ENCODE measurements at regions not wholly inside any gene's neighbourhood (a gene's known extent, or its start where the extent isn't known, plus 50 kb on each side); places are given as distances from the start of the nearest gene placed in this dataset.

GRCh38 chr11:11021563-11021962, 163.7 kb upstream of the ZBED5 start:
- H3K9ac ChIP-seq (replicated peaks in 1 of 4; ENCODE audit: extremely low read depth in 1 of 4, low read depth in 3 of 4, low read length in 3 of 4), result no peak overlapping the region
- peaks cover 0 to 3% (median 0%) of the 10 kb centered on the region in 4 experiments; a peak in 1 of 7 replicates for H3K27me3 ChIP-seq (replicated peaks in 1 of 4; ENCODE audit: control insufficient read depth in 3 of 4, extremely low read depth in 1 of 4, insufficient read depth in 3 of 4, low read length in 3 of 4)
- H3K23ac ChIP-seq (ENCODE audit: insufficient read length), result no peak overlapping the region
- ChIA-PET CTCF (ENCODE audit: partially characterized antibody) (interaction anchor here (0.9 to 7.1 kb wide), 25 partner anchors 9 to 684 kb away, joined by 3 to 82 read pairs (median 5); no protein-coding TSS in a partner anchor), POLR2A (ENCODE audit: partially characterized antibody) (interaction anchor here (1.2 to 2.1 kb wide), 5 partner anchors 88 to 214 kb away, joined by 3 to 9 read pairs (median 5); partner anchors contain the start of gene EIF4G2)
- no peaks in the 10 kb centered on the region for H3K36me3 ChIP-seq (ENCODE audit: control insufficient read depth in 2 of 4, insufficient read depth in 4 of 4, low read length in 3 of 4)
- no peak overlapping the region for H2BK20ac ChIP-seq (ENCODE audit: low read length)
- no peaks in the 10 kb centered on the region for H3K79me2 ChIP-seq (ENCODE audit: control insufficient read depth in 1 of 2, insufficient read depth in 2 of 2, low read length in 2 of 2)
- no peak overlapping the region for H2BK15ac ChIP-seq (ENCODE audit: low read length)
- H3K14ac ChIP-seq (ENCODE audit: insufficient read length), result no peak overlapping the region
- H3K9me3 ChIP-seq (ENCODE audit: insufficient read depth in 2 of 2, low read depth in 1 of 2, low read length in 1 of 2), result no peaks in the 10 kb centered on the region
- no peak overlapping the region for H4K91ac ChIP-seq (replicated peaks; ENCODE audit: insufficient read length, low read length)
- no peak overlapping the region for H2AFZ ChIP-seq (ENCODE audit: low read length)
- H3K4ac ChIP-seq (replicated peaks; ENCODE audit: insufficient read length, low read depth, low read length), result no peak overlapping the region
- no peak overlapping the region for H3K4me2 ChIP-seq (ENCODE audit: insufficient read depth in 1 of 2, low read depth in 2 of 2, low read length in 2 of 2)
- peaks cover 0 to 4% (median 2%) of the 10 kb centered on the region in 4 experiments; a peak in 5 of 7 replicates for H3K4me1 ChIP-seq (replicated peaks in 1 of 4; ENCODE audit: control insufficient read depth in 3 of 4, insufficient read depth in 4 of 4, low read length in 3 of 4)
- H3K18ac ChIP-seq (ENCODE audit: extremely low read depth, low read length), result no peak overlapping the region
- FAIRE-seq, result no peak
- H3K79me1 ChIP-seq (ENCODE audit: low read depth, low read length), result no peaks in the 10 kb centered on the region
- H4K20me1 ChIP-seq (replicated peaks in 1 of 2; ENCODE audit: control insufficient read depth in 1 of 2, insufficient read depth in 2 of 2, low read length in 2 of 2), result no peaks in the 10 kb centered on the region
- H3K4me3 ChIP-seq (ENCODE audit: extremely low read depth in 1 of 4, insufficient read depth in 2 of 4, low read depth in 3 of 4, low read length in 4 of 4), result no peak overlapping the region
- 87% methylated on average over 4 of the region's 4 CpGs; no CpG with 5 or more reads in 1 of the 2 experiments for WGBS, 2 experiments (ENCODE audit: extremely low coverage in 1 of 2, insufficient coverage in 1 of 2, insufficient read length in 1 of 2, insufficient replicate concordance in 2 of 2, low coverage in 1 of 2, low lambda C conversion rate in 2 of 2, missing lambda C conversion rate in 1 of 2)
- H2BK5ac ChIP-seq (ENCODE audit: low read depth, low read length), result no peak overlapping the region
- H2AK5ac ChIP-seq (ENCODE audit: low read depth, low read length), result no peak overlapping the region
- no peak overlapping the region for H2BK12ac ChIP-seq (ENCODE audit: low read depth, low read length)
- H4K5ac ChIP-seq (ENCODE audit: insufficient read length, low read depth, low read length), result no peak overlapping the region
- DNase-seq (ENCODE audit: low read depth in 1 of 2, low spot score in 2 of 2), result no peak
- H3K23me2 ChIP-seq (ENCODE audit: low read depth, low read length), result no peaks in the 10 kb centered on the region; the same call in 1 of the 2 replicates
- no peak overlapping the region for H3K56ac ChIP-seq (replicated peaks; ENCODE audit: insufficient read length, low read depth, low read length)
- no peak overlapping the region for H2BK120ac ChIP-seq (replicated peaks; ENCODE audit: low read depth, low read length)
- no peak overlapping the region for H4K8ac ChIP-seq (ENCODE audit: extremely low read depth, insufficient read depth, low read length)
- no peak overlapping the region for H3K27ac ChIP-seq (ENCODE audit: low read depth, low read length)
- TF ChIP-seq SAP30 (IDR thresholded peaks at IDR 0.05; ENCODE audit: insufficient read depth, insufficient replicate concordance, low read length) (no peak), PHF8 (conservative IDR thresholded peaks at IDR 0.05; ENCODE audit: low read depth, low read length) (no peak), SRF (IDR thresholded peaks at IDR 0.05; ENCODE audit: low read depth, low read length) (no peak), SP2 (IDR thresholded peaks at IDR 0.05; ENCODE audit: low read length) (no peak), NANOG (IDR thresholded peaks at IDR 0.05; ENCODE audit: insufficient read depth, low read depth, low read length, poor library complexity, severe bottlenecking) (no peak), TBP (IDR thresholded peaks at IDR 0.05; ENCODE audit: low read depth, low read length) (no peak)

Data from H1 (cell line).